Parathyroid adenoma (tissue), 2 donors: ENCODE measurements at regions not wholly inside any gene's neighbourhood (a gene's known extent, or its start where the extent isn't known, plus 50 kb on each side); places are given as distances from the start of the nearest gene placed in this dataset.

Experiments used
- H2AFZ ChIP-seq: fragments of 300-600 bp; sonication (generic); one replicate; pipeline ENCODE4 v1.7.0; 2017; ENCODE audit warnings: antibody characterized with exemption, mild to moderate bottlenecking
- H3K27ac ChIP-seq: fragments of 300-600 bp; sonication (generic); one replicate; pipeline ENCODE4 v1.7.0; 2017
- H3K27me3 ChIP-seq: fragments of 300-600 bp; sonication (generic); one replicate; pipeline ENCODE4 v1.7.0; 2017; ENCODE audit warnings: low read length; ENCODE audit not compliant: control insufficient read depth, insufficient read depth
- H3K36me3 ChIP-seq: fragments of 300-600 bp; sonication (generic); one replicate; pipeline ENCODE4 v1.7.0; 2017; ENCODE audit warnings: low read length; ENCODE audit not compliant: control insufficient read depth, insufficient read depth
- H3K4me1 ChIP-seq: fragments of 300-600 bp; sonication (generic); one replicate; pipeline ENCODE4 v1.7.0; 2017; ENCODE audit warnings: control low read depth
- H3K4me2 ChIP-seq: fragments of 300-600 bp; sonication (generic); one replicate; pipeline ENCODE4 v1.7.0; 2017; ENCODE audit warnings: low read length
- H3K4me3 ChIP-seq: fragments of 300-600 bp; sonication (generic); one replicate; pipeline ENCODE4 v1.7.0; 2017; ENCODE audit warnings: low read depth, low read length
- H3K79me2 ChIP-seq: fragments of 300-600 bp; sonication (generic); one replicate; pipeline ENCODE4 v1.7.0; 2017; ENCODE audit warnings: control low read depth
- H3K9ac ChIP-seq: fragments of 300-600 bp; sonication (generic); one replicate; pipeline ENCODE4 v1.7.0; 2017; ENCODE audit warnings: mild to moderate bottlenecking
- H3K9me3 ChIP-seq: fragments of 300-600 bp; sonication (generic); one replicate; pipeline ENCODE4 v1.7.0; 2017; ENCODE audit warnings: low read length; ENCODE audit not compliant: control insufficient read depth
- CTCF ChIP-seq: fragments of 300-600 bp; sonication (generic); IDR thresholded peaks from one replicate; pipeline ENCODE4 v1.7.0; 2017; ENCODE audit warnings: antibody characterized with exemption, mild to moderate bottlenecking
- donor health status: primary hyperparathyroidism.

DNA sequence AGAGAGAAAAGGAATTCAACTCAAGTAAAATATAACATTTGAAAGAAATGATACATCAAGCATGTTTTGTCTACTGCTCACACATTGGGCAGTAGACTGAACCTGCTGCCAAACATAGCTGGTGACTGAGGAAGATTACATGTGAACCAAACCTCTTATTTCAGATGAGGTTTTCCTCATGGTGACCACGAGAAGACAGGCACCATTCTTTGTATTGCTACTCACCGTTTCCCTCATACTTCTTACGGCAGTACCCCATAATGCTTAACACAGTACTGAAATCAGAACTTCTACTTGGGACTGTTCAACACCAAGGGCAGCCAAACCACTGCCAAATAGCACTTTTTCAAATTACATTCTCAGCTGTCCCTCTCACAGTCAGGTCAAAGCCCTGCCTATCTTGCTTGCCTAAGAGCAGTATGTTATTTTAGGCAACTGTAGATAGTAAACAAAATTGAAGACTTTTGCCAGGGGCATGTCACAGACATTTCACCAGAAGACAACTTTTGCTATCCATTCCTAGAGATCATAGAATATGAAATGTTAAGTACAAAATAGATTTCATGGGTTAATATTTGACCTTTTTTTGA is 167.1 kb upstream of the DOK6 start:
- Histone ChIP-seq H3K4me3 (no peak overlapping the region), H3K27ac (no peak overlapping the region), H3K36me3 (no peaks in the 10 kb centered on the region), H3K27me3 (no peaks in the 10 kb centered on the region), H2AFZ (no peak overlapping the region), H3K9ac (no peak overlapping the region), H3K79me2 (no peaks in the 10 kb centered on the region), H3K4me1 (no peaks in the 10 kb centered on the region), H3K9me3 (no peaks in the 10 kb centered on the region), H3K4me2 (no peak overlapping the region)
- TF ChIP-seq CTCF = no peak

DNA sequence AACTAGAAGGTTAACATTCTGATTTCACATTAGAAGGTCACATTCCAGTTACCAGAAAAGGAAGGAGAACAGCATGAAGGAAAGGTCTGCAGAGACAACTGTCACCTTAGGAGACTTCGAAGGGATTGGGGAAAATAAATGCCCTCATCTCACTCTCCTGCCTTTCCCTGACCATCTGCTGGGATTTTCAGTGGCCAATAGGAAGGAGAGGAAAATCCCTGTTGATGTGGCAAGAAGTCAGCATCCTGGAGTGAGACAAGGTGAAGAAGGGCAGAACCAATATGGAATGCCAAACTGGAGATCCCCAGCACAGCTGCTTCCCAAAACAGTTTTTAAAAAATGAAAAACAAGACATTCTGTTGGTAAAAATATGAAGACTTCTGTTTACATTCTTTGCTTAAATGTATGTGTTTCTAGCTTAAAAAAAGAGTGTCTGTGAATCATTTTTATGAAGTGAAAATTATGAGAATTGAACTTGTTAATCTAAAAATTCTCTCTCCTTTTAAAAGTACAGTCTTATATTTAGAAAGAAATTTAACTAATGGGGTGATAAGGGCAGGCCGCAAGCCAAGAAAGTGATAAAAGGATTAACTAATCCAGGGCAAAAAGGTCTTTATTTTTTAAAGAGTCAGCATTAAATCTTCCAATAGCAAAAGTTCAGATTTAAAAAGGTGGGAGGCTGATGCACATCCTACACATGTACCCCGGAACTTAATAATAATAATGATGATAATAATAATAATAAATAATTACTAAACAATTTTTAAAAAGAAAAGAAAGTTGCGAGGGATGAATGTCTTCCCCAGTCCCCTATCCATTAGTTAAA is 160.6 kb upstream of the DOK6 start:
- H3K9me3 ChIP-seq = no peaks in the 10 kb centered on the region
- no peak for TF ChIP-seq CTCF
- no peak overlapping the region for H3K4me2 ChIP-seq
- H2AFZ ChIP-seq = no peak overlapping the region
- no peaks in the 10 kb centered on the region for H3K36me3 ChIP-seq
- no peak overlapping the region for H3K4me3 ChIP-seq
- no peaks in the 10 kb centered on the region for H3K27me3 ChIP-seq
- no peak overlapping the region for H3K9ac ChIP-seq
- H3K27ac ChIP-seq = no peak overlapping the region
- no peaks in the 10 kb centered on the region for H3K4me1 ChIP-seq
- H3K79me2 ChIP-seq = no peaks in the 10 kb centered on the region

GRCh38 chr18:69246027-69246426 is 154.7 kb upstream of the DOK6 start:
- no peak overlapping the region for H3K4me3 ChIP-seq
- no peaks in the 10 kb centered on the region for H3K27me3 ChIP-seq
- no peaks in the 10 kb centered on the region for H3K4me1 ChIP-seq
- H3K9me3 ChIP-seq = no peaks in the 10 kb centered on the region
- no peaks in the 10 kb centered on the region for H3K79me2 ChIP-seq
- no peaks in the 10 kb centered on the region for H3K36me3 ChIP-seq
- no peak overlapping the region for H3K27ac ChIP-seq
- no peak overlapping the region for H2AFZ ChIP-seq
- H3K4me2 ChIP-seq = no peak overlapping the region
- no peak for TF ChIP-seq CTCF
- H3K9ac ChIP-seq = no peak overlapping the region

GRCh38 chr18:69250305-69251151 is 150.2 kb upstream of the DOK6 start:
- H3K4me1 ChIP-seq = no peaks in the 10 kb centered on the region
- no peak overlapping the region for H3K4me3 ChIP-seq
- no peak overlapping the region for H2AFZ ChIP-seq
- TF ChIP-seq CTCF = no peak
- no peak overlapping the region for H3K4me2 ChIP-seq
- H3K27me3 ChIP-seq = no peaks in the 10 kb centered on the region
- H3K79me2 ChIP-seq = no peaks in the 10 kb centered on the region
- no peak overlapping the region for H3K27ac ChIP-seq
- no peak overlapping the region for H3K9ac ChIP-seq
- no peaks in the 10 kb centered on the region for H3K9me3 ChIP-seq
- no peaks in the 10 kb centered on the region for H3K36me3 ChIP-seq
